ENCODE measurements at regions not wholly inside any gene's neighbourhood (a gene's known extent, or its start where the extent isn't known, plus 50 kb on each side); places are given as distances from the start of the nearest gene placed in this dataset.

GRCh38 chr15:35944945-35945585 lies 399.1 kb upstream of the DPH6 start:
- WGBS, 2 donors = 64 to 72% methylated on average over 8 of the region's 8 CpGs
- no peak for FAIRE-seq

GRCh38 chr15:35953424-35953823 lies 407.5 kb upstream of the DPH6 start:
- intact Hi-C loops (cut with DNase I) = no loop called here
- no peaks in the 10 kb centered on the region for H3K4me1 ChIP-seq
- no peak for ATAC-seq
- H3K27ac ChIP-seq = no peak overlapping the region
- H3K9me3 ChIP-seq = no peaks in the 10 kb centered on the region
- no peak for DNase-seq
- TF ChIP-seq CTCF (IDR thresholded peaks at IDR 0.05) = no peak
- 61 to 62% methylated on average over 3 of the region's 3 CpGs for WGBS, 2 donors
- no peak for FAIRE-seq
- no peak overlapping the region for H3K4me3 ChIP-seq
- H3K27me3 ChIP-seq = no peaks in the 10 kb centered on the region
- no peaks in the 10 kb centered on the region for H3K36me3 ChIP-seq

More at GRCh38 chr15:35944945-35945585, 399.1 kb upstream of the DPH6 start:
- TF ChIP-seq CTCF (IDR thresholded peaks at IDR 0.05) = no peak
- H3K4me3 ChIP-seq = no peak overlapping the region
- DNase-seq (no peak), ATAC-seq (no peak)
- H3K27ac ChIP-seq = no peak overlapping the region
- no peaks in the 10 kb centered on the region for H3K9me3 ChIP-seq
- no peaks in the 10 kb centered on the region for H3K27me3 ChIP-seq
- intact Hi-C loops (cut with DNase I) = no loop called here
- no peaks in the 10 kb centered on the region for H3K4me1 ChIP-seq
- no peaks in the 10 kb centered on the region for H3K36me3 ChIP-seq

GRCh38 chr15:35956056-35956455 lies 410.1 kb upstream of the DPH6 start:
- no peak for DNase-seq
- no peaks in the 10 kb centered on the region for H3K4me1 ChIP-seq
- ATAC-seq = no peak
- FAIRE-seq = no peak
- no peak overlapping the region for H3K27ac ChIP-seq
- WGBS, 2 donors = 42 to 50% methylated on average over 3 of the region's 3 CpGs
- H3K36me3 ChIP-seq = no peaks in the 10 kb centered on the region
- TF ChIP-seq CTCF (IDR thresholded peaks at IDR 0.05) = no peak
- no peaks in the 10 kb centered on the region for H3K27me3 ChIP-seq
- H3K9me3 ChIP-seq = no peaks in the 10 kb centered on the region
- no peak overlapping the region for H3K4me3 ChIP-seq
- intact Hi-C loops (cut with DNase I) = no loop called here

DNA sequence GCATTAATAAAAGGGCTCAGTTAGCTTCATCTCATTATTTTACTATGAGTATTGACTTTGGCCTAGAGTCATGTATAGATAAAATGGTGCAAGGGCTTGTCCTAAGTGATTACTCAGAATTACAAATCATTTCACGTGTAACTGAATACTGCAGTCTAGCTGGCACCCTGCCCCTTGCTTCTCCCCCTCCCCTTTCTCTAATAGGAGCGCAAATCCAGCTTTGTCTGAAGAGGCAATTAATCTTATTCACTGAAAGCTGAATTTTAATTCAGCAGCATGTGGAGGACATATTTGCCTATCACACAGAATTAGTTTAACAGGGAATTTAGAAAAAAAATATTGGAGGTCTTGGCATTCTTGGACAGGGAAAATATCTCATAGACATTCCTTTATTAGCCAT lies 412.1 kb upstream of the DPH6 start:
- intact Hi-C loops (cut with DNase I) = no loop called here
- DNase-seq = peak in 1 of 6 donors; percentile 12
- FAIRE-seq = no peak

More for the DNA sequence above, 412.1 kb upstream of the DPH6 start:
- no peak for TF ChIP-seq CTCF (IDR thresholded peaks at IDR 0.05)
- WGBS, 2 donors = 23 to 29% methylated on average over 2 of the region's 2 CpGs
- Histone ChIP-seq H3K27me3 (no peaks in the 10 kb centered on the region), H3K27ac (no peak overlapping the region), H3K4me1 (no peaks in the 10 kb centered on the region), H3K9me3 (no peaks in the 10 kb centered on the region), H3K4me3 (no peak overlapping the region), H3K36me3 (no peaks in the 10 kb centered on the region)
- peak in 2 of 4 donors; percentile 35 to 47 for ATAC-seq

Data from pancreas (tissue), 10 donors.